ENCODE measurements at regions not wholly inside any gene's neighbourhood (a gene's known extent, or its start where the extent isn't known, plus 50 kb on each side); places are given as distances from the start of the nearest gene placed in this dataset.

GRCh38 chr18:28365411-28365831 lies 188.5 kb upstream of the CDH2 start:
- TF ChIP-seq CTCF (IDR thresholded peaks at IDR 0.05; ENCODE audit: borderline replicate concordance, extremely low read depth, low read length, poor library complexity, severe bottlenecking) (no peak), EZH2 (IDR thresholded peaks at IDR 0.05; ENCODE audit: borderline replicate concordance, low read depth, low read length, severe bottlenecking) (no peak)
